ENCODE measurements at regions not wholly inside any gene's neighbourhood (a gene's known extent, or its start where the extent isn't known, plus 50 kb on each side); places are given as distances from the start of the nearest gene placed in this dataset.
"Not testable (repeated sequence)": the region's sequence is repeated elsewhere in the genome, so short reads cannot be mapped to it uniquely, and the experiment has no call there.

- no peak for DNase-seq
Observed at GRCh38 chr5:126677121-126677520, 76.4 kb downstream of the PHAX start.

GRCh38 chr5:126680191-126680817, 79.6 kb downstream of the PHAX start:
- peak; percentile 88 to 92 for DNase-seq

GRCh38 chr5:126681314-126681713, 80.6 kb downstream of the PHAX start:
- DNase-seq = not testable (repeated sequence)

- no peak for DNase-seq
Observed at GRCh38 chr5:126681970-126682369, 81.2 kb downstream of the PHAX start.

GRCh38 chr5:126682856-126683255, 82.1 kb downstream of the PHAX start:
- no peak for DNase-seq

- no peak for DNase-seq
Observed at GRCh38 chr5:126683912-126684311, 83.2 kb downstream of the PHAX start.

GRCh38 chr5:126684656-126685442, 84.1 kb downstream of the PHAX start:
- not testable (repeated sequence) for DNase-seq

DNA sequence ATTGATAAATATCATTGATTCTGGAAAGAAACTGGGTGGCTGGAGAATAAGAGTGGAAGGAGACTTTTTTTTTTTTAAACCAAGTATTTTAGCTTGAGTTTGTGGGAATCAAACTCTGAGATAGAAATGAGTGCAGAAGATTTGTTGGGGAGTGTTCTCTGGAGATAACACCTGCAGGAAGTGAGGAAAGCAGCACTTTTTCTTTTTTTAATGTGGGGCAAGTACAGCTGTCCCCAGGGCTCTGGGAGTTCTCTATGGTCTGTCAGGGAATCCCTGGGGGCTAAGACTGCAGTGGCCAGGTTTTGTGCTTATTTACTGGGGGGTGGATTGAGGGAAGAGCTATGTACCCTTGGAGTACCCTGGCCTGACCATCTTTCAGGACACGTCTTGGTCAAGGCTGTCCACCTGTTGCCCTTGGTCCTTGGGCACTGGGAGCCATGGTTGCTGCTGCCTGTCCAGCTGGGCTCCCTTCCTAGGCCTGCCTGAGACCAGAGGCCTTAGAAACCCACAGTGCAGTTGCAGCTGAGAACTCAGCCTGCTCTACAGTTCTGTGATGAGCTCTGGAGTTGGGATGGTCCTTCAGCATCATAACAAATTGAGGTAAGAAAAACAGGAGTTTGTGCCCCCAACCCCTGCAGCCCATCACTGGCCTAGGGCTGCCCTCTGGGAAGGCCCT, 85.8 kb downstream of the PHAX start:
- no peak for DNase-seq

GRCh38 chr5:126692971-126693370, 84.0 kb upstream of the LMNB1 start:
- DNase-seq = no peak

DNA sequence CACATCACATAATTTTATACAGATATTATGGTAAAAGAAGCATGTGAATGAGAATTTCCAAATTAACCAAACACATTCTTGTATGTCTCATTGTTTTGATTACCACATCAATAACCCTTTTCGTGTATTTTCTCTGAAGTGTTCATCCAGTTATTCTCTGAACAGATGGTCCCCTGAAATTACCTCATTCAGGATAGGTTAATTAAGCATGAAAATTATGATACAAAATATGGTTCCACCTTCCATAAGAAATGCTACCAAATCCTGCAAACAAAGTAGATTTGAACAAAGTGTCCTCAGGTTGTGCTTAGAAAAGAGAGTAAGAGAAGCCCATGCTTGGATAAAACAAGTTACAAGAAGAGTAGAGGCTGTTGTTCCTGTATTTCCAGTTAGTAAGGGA, 83.1 kb upstream of the LMNB1 start:
- no peak for DNase-seq

DNA sequence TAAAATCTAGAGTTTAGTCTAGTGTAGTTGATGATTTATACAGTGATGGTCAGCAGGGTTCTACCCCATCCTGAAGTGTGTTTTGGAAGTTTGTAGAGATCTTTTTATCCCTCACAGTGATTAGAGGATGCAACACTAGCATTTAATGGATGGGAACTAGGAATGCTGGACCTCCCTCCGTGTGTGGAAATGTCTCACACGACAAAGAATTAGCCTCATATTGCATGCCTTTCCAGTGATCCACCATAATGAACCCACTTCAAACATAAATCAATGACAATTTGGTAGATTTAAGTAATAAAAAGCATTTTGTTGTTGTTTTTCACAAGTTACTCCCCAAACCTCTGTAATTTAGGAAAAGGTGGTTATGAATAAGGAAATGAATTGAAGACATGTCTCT, 82.5 kb upstream of the LMNB1 start:
- no peak for DNase-seq

DNA sequence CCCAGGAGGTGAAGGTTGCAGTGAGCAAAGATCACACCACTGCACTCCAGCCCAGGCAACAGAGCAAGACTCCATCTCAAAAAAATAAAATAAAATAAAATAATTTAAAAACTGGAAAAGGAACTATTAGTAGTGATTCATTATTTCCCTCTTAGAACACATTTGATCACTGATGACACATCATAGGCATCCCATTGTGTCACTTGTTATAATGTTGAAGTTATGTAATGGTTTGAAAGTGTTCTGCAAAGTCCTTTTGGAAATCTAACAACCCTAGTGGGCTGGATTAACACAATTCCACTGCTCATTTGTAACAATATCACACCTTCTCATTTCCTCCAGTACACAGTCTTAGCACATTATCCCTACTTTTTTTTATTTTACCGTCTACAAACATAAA, 81.8 kb upstream of the LMNB1 start:
- no peak for DNase-seq

- DNase-seq = no peak
Observed at GRCh38 chr5:126707080-126707479, 69.9 kb upstream of the LMNB1 start.

GRCh38 chr5:126715765-126716164, 61.2 kb upstream of the LMNB1 start:
- no peak for DNase-seq

GRCh38 chr5:126716861-126717260, 60.1 kb upstream of the LMNB1 start:
- no peak for DNase-seq

GRCh38 chr5:126718236-126718868, 58.6 kb upstream of the LMNB1 start:
- DNase-seq = no peak

- DNase-seq = no peak
Observed at GRCh38 chr5:126720369-126720768, 56.6 kb upstream of the LMNB1 start.

- no peak for DNase-seq
Observed at GRCh38 chr5:126723643-126724042, 53.3 kb upstream of the LMNB1 start.
